ENCODE measurements at regions not wholly inside any gene's neighbourhood (a gene's known extent, or its start where the extent isn't known, plus 50 kb on each side); places are given as distances from the start of the nearest gene placed in this dataset.
"Not testable (repeated sequence)": the region's sequence is repeated elsewhere in the genome, so short reads cannot be mapped to it uniquely, and the experiment has no call there.

- H3K27ac ChIP-seq (ENCODE audit: low read depth, low read length) = no peak overlapping the region
- no peaks in the 10 kb centered on the region for H3K79me2 ChIP-seq (ENCODE audit: control insufficient read depth, insufficient read depth, low read length, unreplicated experiment)
- no peak overlapping the region for H2AFZ ChIP-seq (ENCODE audit: low read length, unreplicated experiment)
- no peaks in the 10 kb centered on the region for H3K36me3 ChIP-seq (ENCODE audit: insufficient read depth, low read length)
- H3K4me1 ChIP-seq (ENCODE audit: control insufficient read depth, insufficient read depth, low read length, unreplicated experiment) = no peaks in the 10 kb centered on the region
- peaks cover 21% of the 10 kb centered on the region for H3K27me3 ChIP-seq (ENCODE audit: insufficient read depth, low read length)
- H3K4me3 ChIP-seq (ENCODE audit: low read depth, low read length) = no peak overlapping the region
Observed at GRCh38 chr3:17872457-17872856, 130.0 kb upstream of the TBC1D5 start.

GRCh38 chr3:17865631-17866030 lies 123.2 kb upstream of the TBC1D5 start:
- peaks cover 21% of the 10 kb centered on the region for H3K27me3 ChIP-seq (ENCODE audit: insufficient read depth, low read length)
- H3K4me3 ChIP-seq (ENCODE audit: low read depth, low read length) = no peak overlapping the region
- no peaks in the 10 kb centered on the region for H3K36me3 ChIP-seq (ENCODE audit: insufficient read depth, low read length)
- no peaks in the 10 kb centered on the region for H3K79me2 ChIP-seq (ENCODE audit: control insufficient read depth, insufficient read depth, low read length, unreplicated experiment)
- no peak overlapping the region for H3K27ac ChIP-seq (ENCODE audit: low read depth, low read length)
- H3K4me1 ChIP-seq (ENCODE audit: control insufficient read depth, insufficient read depth, low read length, unreplicated experiment) = no peaks in the 10 kb centered on the region
- H2AFZ ChIP-seq (ENCODE audit: low read length, unreplicated experiment) = no peak overlapping the region

GRCh38 chr3:17861476-17861875 lies 119.0 kb upstream of the TBC1D5 start:
- H3K27me3 ChIP-seq (ENCODE audit: insufficient read depth, low read length) = no peaks in the 10 kb centered on the region; the same call in 1 of the 2 replicates
- no peak overlapping the region for H3K4me3 ChIP-seq (ENCODE audit: low read depth, low read length)
- no peaks in the 10 kb centered on the region for H3K79me2 ChIP-seq (ENCODE audit: control insufficient read depth, insufficient read depth, low read length, unreplicated experiment)
- H3K27ac ChIP-seq (ENCODE audit: low read depth, low read length) = no peak overlapping the region
- no peaks in the 10 kb centered on the region for H3K4me1 ChIP-seq (ENCODE audit: control insufficient read depth, insufficient read depth, low read length, unreplicated experiment)
- H3K36me3 ChIP-seq (ENCODE audit: insufficient read depth, low read length) = no peaks in the 10 kb centered on the region
- no peak overlapping the region for H2AFZ ChIP-seq (ENCODE audit: low read length, unreplicated experiment)

GRCh38 chr3:17860840-17861471 lies 118.5 kb upstream of the TBC1D5 start:
- H3K4me3 ChIP-seq (ENCODE audit: low read depth, low read length); H3K27me3 ChIP-seq (ENCODE audit: insufficient read depth, low read length); H3K4me1 ChIP-seq (ENCODE audit: control insufficient read depth, insufficient read depth, low read length, unreplicated experiment); H2AFZ ChIP-seq (ENCODE audit: low read length, unreplicated experiment); H3K36me3 ChIP-seq (ENCODE audit: insufficient read depth, low read length); H3K79me2 ChIP-seq (ENCODE audit: control insufficient read depth, insufficient read depth, low read length, unreplicated experiment); H3K27ac ChIP-seq (ENCODE audit: low read depth, low read length): not testable (repeated sequence)

GRCh38 chr3:17852217-17852616 lies 109.8 kb upstream of the TBC1D5 start:
- Histone ChIP-seq H3K4me1 (ENCODE audit: control insufficient read depth, insufficient read depth, low read length, unreplicated experiment) (no peaks in the 10 kb centered on the region), H3K27me3 (ENCODE audit: insufficient read depth, low read length) (no peaks in the 10 kb centered on the region), H3K79me2 (ENCODE audit: control insufficient read depth, insufficient read depth, low read length, unreplicated experiment) (no peaks in the 10 kb centered on the region), H2AFZ (ENCODE audit: low read length, unreplicated experiment) (no peak overlapping the region), H3K27ac (ENCODE audit: low read depth, low read length) (no peak overlapping the region), H3K36me3 (ENCODE audit: insufficient read depth, low read length) (no peaks in the 10 kb centered on the region), H3K4me3 (ENCODE audit: low read depth, low read length) (no peak overlapping the region)

GRCh38 chr3:17850448-17850847 lies 108.0 kb upstream of the TBC1D5 start:
- no peak overlapping the region for H2AFZ ChIP-seq (ENCODE audit: low read length, unreplicated experiment)
- H3K27me3 ChIP-seq (ENCODE audit: insufficient read depth, low read length) = no peaks in the 10 kb centered on the region
- no peak overlapping the region for H3K27ac ChIP-seq (ENCODE audit: low read depth, low read length)
- H3K36me3 ChIP-seq (ENCODE audit: insufficient read depth, low read length) = no peaks in the 10 kb centered on the region
- H3K4me3 ChIP-seq (ENCODE audit: low read depth, low read length) = no peak overlapping the region
- H3K79me2 ChIP-seq (ENCODE audit: control insufficient read depth, insufficient read depth, low read length, unreplicated experiment) = no peaks in the 10 kb centered on the region
- no peaks in the 10 kb centered on the region for H3K4me1 ChIP-seq (ENCODE audit: control insufficient read depth, insufficient read depth, low read length, unreplicated experiment)

GRCh38 chr3:17848102-17848501 lies 105.7 kb upstream of the TBC1D5 start:
- Histone ChIP-seq H3K27ac (ENCODE audit: low read depth, low read length) (no peak overlapping the region), H3K27me3 (ENCODE audit: insufficient read depth, low read length) (no peaks in the 10 kb centered on the region), H3K79me2 (ENCODE audit: control insufficient read depth, insufficient read depth, low read length, unreplicated experiment) (no peaks in the 10 kb centered on the region), H3K36me3 (ENCODE audit: insufficient read depth, low read length) (no peaks in the 10 kb centered on the region), H3K4me1 (ENCODE audit: control insufficient read depth, insufficient read depth, low read length, unreplicated experiment) (no peaks in the 10 kb centered on the region), H3K4me3 (ENCODE audit: low read depth, low read length) (no peak overlapping the region), H2AFZ (ENCODE audit: low read length, unreplicated experiment) (no peak overlapping the region)

GRCh38 chr3:17847156-17847555 lies 104.7 kb upstream of the TBC1D5 start:
- Histone ChIP-seq H3K4me3 (ENCODE audit: low read depth, low read length) (no peak overlapping the region), H3K36me3 (ENCODE audit: insufficient read depth, low read length) (no peaks in the 10 kb centered on the region), H3K4me1 (ENCODE audit: control insufficient read depth, insufficient read depth, low read length, unreplicated experiment) (no peaks in the 10 kb centered on the region), H3K27ac (ENCODE audit: low read depth, low read length) (no peak overlapping the region), H3K27me3 (ENCODE audit: insufficient read depth, low read length) (no peaks in the 10 kb centered on the region), H2AFZ (ENCODE audit: low read length, unreplicated experiment) (no peak overlapping the region), H3K79me2 (ENCODE audit: control insufficient read depth, insufficient read depth, low read length, unreplicated experiment) (no peaks in the 10 kb centered on the region)

GRCh38 chr3:17846466-17846865 lies 104.0 kb upstream of the TBC1D5 start:
- Histone ChIP-seq H3K4me3 (ENCODE audit: low read depth, low read length) (no peak overlapping the region), H3K4me1 (ENCODE audit: control insufficient read depth, insufficient read depth, low read length, unreplicated experiment) (no peaks in the 10 kb centered on the region), H2AFZ (ENCODE audit: low read length, unreplicated experiment) (no peak overlapping the region), H3K27ac (ENCODE audit: low read depth, low read length) (no peak overlapping the region), H3K27me3 (ENCODE audit: insufficient read depth, low read length) (no peaks in the 10 kb centered on the region), H3K36me3 (ENCODE audit: insufficient read depth, low read length) (no peaks in the 10 kb centered on the region), H3K79me2 (ENCODE audit: control insufficient read depth, insufficient read depth, low read length, unreplicated experiment) (no peaks in the 10 kb centered on the region)

GRCh38 chr3:17845026-17845812 lies 102.8 kb upstream of the TBC1D5 start:
- Histone ChIP-seq H2AFZ (ENCODE audit: low read length, unreplicated experiment) (no peak overlapping the region), H3K4me1 (ENCODE audit: control insufficient read depth, insufficient read depth, low read length, unreplicated experiment) (no peaks in the 10 kb centered on the region), H3K27me3 (ENCODE audit: insufficient read depth, low read length) (no peaks in the 10 kb centered on the region), H3K27ac (ENCODE audit: low read depth, low read length) (no peak overlapping the region), H3K79me2 (ENCODE audit: control insufficient read depth, insufficient read depth, low read length, unreplicated experiment) (no peaks in the 10 kb centered on the region), H3K4me3 (ENCODE audit: low read depth, low read length) (no peak overlapping the region), H3K36me3 (ENCODE audit: insufficient read depth, low read length) (no peaks in the 10 kb centered on the region)

GRCh38 chr3:17844236-17844635 lies 101.8 kb upstream of the TBC1D5 start:
- Histone ChIP-seq H3K36me3 (ENCODE audit: insufficient read depth, low read length) (no peaks in the 10 kb centered on the region), H3K27ac (ENCODE audit: low read depth, low read length) (no peak overlapping the region), H3K4me3 (ENCODE audit: low read depth, low read length) (no peak overlapping the region), H3K4me1 (ENCODE audit: control insufficient read depth, insufficient read depth, low read length, unreplicated experiment) (no peaks in the 10 kb centered on the region), H3K27me3 (ENCODE audit: insufficient read depth, low read length) (no peaks in the 10 kb centered on the region), H3K79me2 (ENCODE audit: control insufficient read depth, insufficient read depth, low read length, unreplicated experiment) (no peaks in the 10 kb centered on the region), H2AFZ (ENCODE audit: low read length, unreplicated experiment) (no peak overlapping the region)

All from ACC112 (cell line).